Spleen (tissue), 7 donors: ENCODE measurements at regions not wholly inside any gene's neighbourhood (a gene's known extent, or its start where the extent isn't known, plus 50 kb on each side); places are given as distances from the start of the nearest gene placed in this dataset.

ENCODE experiments used
- POLR2A ChIP-seq, 3 donors: fragments of 450-650 bp; IDR thresholded peaks; one replicate each; pipeline ENCODE4 v1.5.1; 2017; ENCODE audit warnings: antibody characterized with exemption in 3 of 3, mild to moderate bottlenecking in 1 of 3
- POLR2AphosphoS5 ChIP-seq, 3 donors: sonication (generic); formaldehyde crosslinking; IDR thresholded peaks; one replicate each; pipeline ENCODE4 v1.5.1; 2017; ENCODE audit warnings: antibody characterized with exemption in 3 of 3
- TF ChIP-seq, protein P1 (sequence below), 11 experiments: fragments of 200-600 bp in 7 of 11; fragments of 450-650 bp in 4 of 11; sonication (generic) in 4 of 11; IDR thresholded peaks in 8 of 11; conservative IDR thresholded peaks in 3 of 11; 1 replicate in 7 of 11; 2 replicates in 4 of 11; pipeline versions ENCODE4 v1.4.0 to v1.8.0; 2016 to 2021; ENCODE audit warnings: antibody characterized with exemption in 11 of 11, inconsistent platforms in 4 of 11, mild to moderate bottlenecking in 1 of 11
- donor health status: DM: no; HTN: no; CAD: no; lungs with moderate emphysema.
- donor health status: DM: no; HTN: no; CAD: no.
- donor health status: DM: no; HTN: no; CAD: no.

DNA sequence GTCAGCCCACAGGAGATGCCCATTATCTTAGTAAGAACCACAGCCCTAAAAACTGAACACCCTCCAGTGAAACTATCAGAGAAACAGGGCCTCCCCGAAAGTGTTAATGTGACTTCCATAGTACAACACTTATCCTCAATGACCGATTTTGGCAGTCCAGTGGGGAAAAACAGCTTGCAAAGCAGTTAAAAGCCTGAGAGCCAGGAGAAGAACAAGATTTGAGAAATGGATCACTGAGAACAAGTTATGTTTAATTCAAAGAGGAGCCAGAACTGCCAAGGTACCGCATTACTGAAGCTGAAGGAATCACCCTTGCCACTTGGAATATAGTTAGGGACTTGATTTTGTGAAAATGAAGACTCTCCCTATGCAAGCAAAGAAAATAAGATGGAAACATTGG, 236.9 kb downstream of the QKI start:
- TF ChIP-seq, protein P1, sequence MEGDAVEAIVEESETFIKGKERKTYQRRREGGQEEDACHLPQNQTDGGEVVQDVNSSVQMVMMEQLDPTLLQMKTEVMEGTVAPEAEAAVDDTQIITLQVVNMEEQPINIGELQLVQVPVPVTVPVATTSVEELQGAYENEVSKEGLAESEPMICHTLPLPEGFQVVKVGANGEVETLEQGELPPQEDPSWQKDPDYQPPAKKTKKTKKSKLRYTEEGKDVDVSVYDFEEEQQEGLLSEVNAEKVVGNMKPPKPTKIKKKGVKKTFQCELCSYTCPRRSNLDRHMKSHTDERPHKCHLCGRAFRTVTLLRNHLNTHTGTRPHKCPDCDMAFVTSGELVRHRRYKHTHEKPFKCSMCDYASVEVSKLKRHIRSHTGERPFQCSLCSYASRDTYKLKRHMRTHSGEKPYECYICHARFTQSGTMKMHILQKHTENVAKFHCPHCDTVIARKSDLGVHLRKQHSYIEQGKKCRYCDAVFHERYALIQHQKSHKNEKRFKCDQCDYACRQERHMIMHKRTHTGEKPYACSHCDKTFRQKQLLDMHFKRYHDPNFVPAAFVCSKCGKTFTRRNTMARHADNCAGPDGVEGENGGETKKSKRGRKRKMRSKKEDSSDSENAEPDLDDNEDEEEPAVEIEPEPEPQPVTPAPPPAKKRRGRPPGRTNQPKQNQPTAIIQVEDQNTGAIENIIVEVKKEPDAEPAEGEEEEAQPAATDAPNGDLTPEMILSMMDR (IDR thresholded peaks at IDR 0.05 in 8 of 11, conservative IDR thresholded peaks at IDR 0.05 in 3 of 11) = no peak
- TF ChIP-seq POLR2AphosphoS5 (IDR thresholded peaks at IDR 0.05) (no peak), POLR2A (IDR thresholded peaks at IDR 0.05) (no peak)
